Endothelial cell of umbilical vein (primary cell): ENCODE measurements at regions not wholly inside any gene's neighbourhood (a gene's known extent, or its start where the extent isn't known, plus 50 kb on each side); places are given as distances from the start of the nearest gene placed in this dataset.

Experiments
- BruUV-seq: library from RNA; stranded (reverse); fragments of 400-500 nt; replicated peaks from 2 replicates; lab custom pipeline; 2021; lab: Mats Ljungman, UMichigan
- CTCF ChIA-PET: fragments of 300-600, 350-600 bp; sonication (Branson Sonifier 250); formaldehyde crosslinking; loops from one replicate; lab custom pipeline; 2021; ENCODE audit warnings: antibody characterized with exemption, inconsistent platforms; lab: Charles Lee
- POLR2A ChIA-PET: fragments of 300-600, 350-600 bp; sonication (Branson Sonifier 250); formaldehyde crosslinking; loops from one replicate; lab custom pipeline; 2021; ENCODE audit warnings: antibody characterized with exemption, inconsistent platforms; lab: Charles Lee
- DNase-seq: peaks from one replicate; pipeline ENCODE4 v3.0.0-alpha.2; 2011; ENCODE audit warnings: low read depth, low spot score
- FAIRE-seq: peaks from 2 replicates; lab custom pipeline; 2011; peaks lifted over from hg19 to GRCh38; lab: Jason Lieb, UNC
- H2AFZ ChIP-seq: 2 replicates; pipeline ENCODE4 v1.6.0; 2012; ENCODE audit warnings: low read depth, low read length, control low read depth, inconsistent platforms
- H3K27ac ChIP-seq: 2 replicates; pipeline ENCODE4 v1.5.1; 2011; ENCODE audit warnings: low read depth, mild to moderate bottlenecking, control low read depth, low read length, moderate library complexity; ENCODE audit not compliant: insufficient read depth
- H3K27me3 ChIP-seq, 2 experiments: 2 replicates each; pipeline versions ENCODE4 v1.6.0 to v1.6.1; 2011; ENCODE audit warnings: low read length in 2 of 2, mixed read lengths in 1 of 2; ENCODE audit not compliant: control insufficient read depth in 2 of 2, insufficient read depth in 2 of 2
- H3K36me3 ChIP-seq, 2 experiments: 2 replicates in 1 of 2; 3 replicates in 1 of 2; pipeline ENCODE4 v1.5.1; 2011; ENCODE audit warnings: low read length in 2 of 2, mild to moderate bottlenecking in 1 of 2, moderate library complexity in 1 of 2; ENCODE audit not compliant: control insufficient read depth in 2 of 2, insufficient read depth in 2 of 2; ENCODE audit errors: extremely low read depth in 1 of 2
- H3K4me1 ChIP-seq: 3 replicates; pipeline ENCODE4 v1.5.1; 2011; ENCODE audit warnings: mild to moderate bottlenecking, low read length; ENCODE audit not compliant: control insufficient read depth, insufficient read depth; ENCODE audit errors: extremely low read depth
- H3K4me2 ChIP-seq: 2 replicates; pipeline ENCODE4 v1.6.1; 2011; ENCODE audit warnings: low read length, control low read depth, mixed read lengths; ENCODE audit not compliant: insufficient read depth
- H3K4me3 ChIP-seq, 3 experiments: fragments of 200-600 bp in 1 of 3; sonication (generic), shearing (Covaris generic) in 1 of 3; replicated peaks in 1 of 3; 2 replicates each; pipeline ENCODE4 v1.5.1; 2011 to 2016; ENCODE audit warnings: control low read depth in 3 of 3, low read length in 3 of 3, mild to moderate bottlenecking in 2 of 3, inconsistent platforms in 1 of 3, low read depth in 1 of 3, moderate library complexity in 1 of 3; ENCODE audit not compliant: insufficient read depth in 1 of 3
- H3K79me2 ChIP-seq: 2 replicates; pipeline ENCODE4 v1.6.0; 2012; ENCODE audit warnings: low read length, inconsistent platforms; ENCODE audit not compliant: control insufficient read depth, insufficient read depth
- H3K9ac ChIP-seq: replicated peaks from 2 replicates; pipeline ENCODE3; 2011; ENCODE audit warnings: low read length, control low read depth; ENCODE audit not compliant: insufficient read depth; ENCODE audit errors: extremely low read depth
- H3K9me1 ChIP-seq: replicated peaks from 3 replicates; pipeline ENCODE4 v1.6.0; 2011; ENCODE audit warnings: mild to moderate bottlenecking, low read length; ENCODE audit not compliant: control insufficient read depth, insufficient read depth; ENCODE audit errors: extremely low read depth
- H3K9me3 ChIP-seq: replicated peaks from 2 replicates; pipeline ENCODE4 v1.5.1; 2012; ENCODE audit warnings: low read length, inconsistent platforms; ENCODE audit not compliant: control insufficient read depth, insufficient read depth
- H4K20me1 ChIP-seq: replicated peaks from 2 replicates; pipeline ENCODE3; 2011; ENCODE audit warnings: mild to moderate bottlenecking, low read length; ENCODE audit not compliant: control insufficient read depth, insufficient read depth; ENCODE audit errors: extremely low read depth
- CTCF ChIP-seq, 2 donors: IDR thresholded peaks; 1 replicate in 1 of 2; 2 replicates in 1 of 2; pipeline ENCODE4 v1.5.1; 2011; ENCODE audit warnings: low read length in 2 of 2, mild to moderate bottlenecking in 2 of 2, moderate library complexity in 2 of 2, control low read depth in 1 of 2, inconsistent platforms in 1 of 2, low read depth in 1 of 2; ENCODE audit not compliant: insufficient read depth in 1 of 2; ENCODE audit errors: extremely low read depth in 1 of 2
- EZH2 ChIP-seq: IDR thresholded peaks from 2 replicates; pipeline ENCODE4 v1.6.1; 2012; ENCODE audit warnings: borderline replicate concordance, low read depth, mild to moderate bottlenecking, moderate library complexity, low read length, inconsistent platforms; ENCODE audit not compliant: severe bottlenecking
- FOS ChIP-seq: IDR thresholded peaks from 2 replicates; pipeline ENCODE4 v1.6.1; 2011; ENCODE audit warnings: mild to moderate bottlenecking, low read length, moderate library complexity, borderline replicate concordance; ENCODE audit not compliant: insufficient read depth
- GATA2 ChIP-seq: IDR thresholded peaks from 2 replicates; pipeline ENCODE4 v1.7.0; 2011; ENCODE audit warnings: low read depth, mild to moderate bottlenecking, moderate library complexity, mixed read lengths, low read length; ENCODE audit not compliant: insufficient read length, insufficient read depth
- JUN ChIP-seq: IDR thresholded peaks from 2 replicates; pipeline ENCODE4 v1.6.1; 2011; ENCODE audit warnings: borderline replicate concordance, low read depth; ENCODE audit not compliant: insufficient read length, insufficient read depth
- MAX ChIP-seq: IDR thresholded peaks from 2 replicates; pipeline ENCODE4 v1.6.1; 2011; ENCODE audit not compliant: insufficient read depth, insufficient read length
- MYC ChIP-seq: IDR thresholded peaks from one replicate; pipeline ENCODE4 v1.6.1; 2011; ENCODE audit warnings: mild to moderate bottlenecking, low read depth, low read length
- POLR2A ChIP-seq: IDR thresholded peaks from 2 replicates; pipeline ENCODE4 v1.6.1; 2012; ENCODE audit warnings: low read depth, mild to moderate bottlenecking, control low read depth, low read length
- POLR2AphosphoS5 ChIP-seq: IDR thresholded peaks from 2 replicates; pipeline ENCODE4 v1.6.1; 2012; ENCODE audit warnings: low read depth, mild to moderate bottlenecking, control low read depth, low read length, moderate library complexity; ENCODE audit not compliant: insufficient read depth
- dilution Hi-C: fragments of 300-500 bp; cut with MboI; formaldehyde crosslinking; loops from one replicate; pipeline ENCODE4 v1.15.0; 2019; ENCODE audit warnings: low sequenced_read_pairs; ENCODE audit not compliant: extremely low pct_ligation_motif_present
- intact Hi-C: fragments of 100-400 bp; cut with micrococcal nuclease; formaldehyde crosslinking; loops from one replicate; pipeline ENCODE4 v1.10.0; 2022

- dilution Hi-C loops, result no loop called here
- DNase-seq (no peak), FAIRE-seq (no peak)
- Histone ChIP-seq H2AFZ (no peak overlapping the region), H3K9me1 (no peaks in the 10 kb centered on the region), H3K4me3 (no peak overlapping the region), H3K36me3 (no peaks in the 10 kb centered on the region), H3K79me2 (no peaks in the 10 kb centered on the region), H3K27ac (no peak overlapping the region), H3K4me1 (no peaks in the 10 kb centered on the region), H3K27me3 (no peaks in the 10 kb centered on the region), H3K9ac (no peak overlapping the region), H3K9me3 (no peaks in the 10 kb centered on the region), H4K20me1 (no peaks in the 10 kb centered on the region), H3K4me2 (no peak overlapping the region)
- ChIA-PET POLR2A (no interaction called here), CTCF (no interaction called here)
- TF ChIP-seq FOS (no peak), CTCF (IDR thresholded peaks at IDR 0.05; ENCODE audit: extremely low read depth in 1 of 2, insufficient read depth in 1 of 2, low read depth in 1 of 2, low read length in 2 of 2) (no peak), POLR2AphosphoS5 (no peak), GATA2 (no peak), POLR2A (no peak), MAX (no peak), MYC (no peak), EZH2 (no peak), JUN (no peak)
- intact Hi-C loops, result no loop called here
- BruUV-seq, result no TSS peak
Observed at GRCh38 chr3:176079785-176080184, 1117.5 kb downstream of the TBL1XR1 start.
